Panc1 (cell line): ENCODE measurements at regions not wholly inside any gene's neighbourhood (a gene's known extent, or its start where the extent isn't known, plus 50 kb on each side); places are given as distances from the start of the nearest gene placed in this dataset.

Experiments used
- ATAC-seq: fragments of 200-7000 bp; cut with Tn5 transposase; 2 replicates; pipeline ENCODE4 v1.9.1; 2020; ENCODE audit warnings: mild to moderate bottlenecking, moderate library complexity
- BruUV-seq: library from RNA; stranded (reverse); fragments of 400-500 nt; replicated peaks from 2 replicates; lab custom pipeline; 2021; lab: Mats Ljungman, UMichigan
- CTCF ChIA-PET: fragments of 300-600 bp; sonication (Branson Sonifier 250); formaldehyde crosslinking; loops from one replicate; lab custom pipeline; 2022; ENCODE audit warnings: antibody characterized with exemption; lab: Charles Lee
- POLR2A ChIA-PET: fragments of 300-600 bp; sonication (Branson Sonifier 250); formaldehyde crosslinking; loops from one replicate; lab custom pipeline; 2022; ENCODE audit warnings: antibody characterized with exemption; lab: Charles Lee
- DNase-seq: peaks from one replicate; pipeline ENCODE4 v3.0.0-alpha.2; 2010; ENCODE audit warnings: low read depth, low spot score
- H3K27ac ChIP-seq: 2 replicates; pipeline ENCODE4 v1.5.1; 2011; ENCODE audit warnings: mild to moderate bottlenecking, low read length, inconsistent platforms
- H3K27me3 ChIP-seq: fragments of 200-500 bp; sonication (Bioruptor generic); 2 replicates; pipeline ENCODE4 v1.6.0; 2014; ENCODE audit warnings: low read length, inconsistent platforms; ENCODE audit not compliant: control insufficient read depth, insufficient read depth
- H3K36me3 ChIP-seq: fragments of 200-500 bp; sonication (Bioruptor generic); 2 replicates; pipeline ENCODE4 v1.5.1; 2014; ENCODE audit warnings: inconsistent platforms, mild to moderate bottlenecking, low read length, moderate library complexity; ENCODE audit not compliant: control insufficient read depth, insufficient read depth
- H3K4me1 ChIP-seq: 2 replicates; pipeline ENCODE4 v1.5.1; 2011; ENCODE audit warnings: inconsistent platforms, mild to moderate bottlenecking, low read length, moderate library complexity; ENCODE audit not compliant: control insufficient read depth, insufficient read depth
- H3K4me3 ChIP-seq, 2 experiments: 2 replicates each; pipeline ENCODE4 v1.5.1; 2011 to 2012; ENCODE audit warnings: low read depth in 2 of 2, low read length in 2 of 2, mild to moderate bottlenecking in 2 of 2, inconsistent platforms in 1 of 2, moderate library complexity in 1 of 2
- H3K9me3 ChIP-seq: fragments of 200-500 bp; sonication (Bioruptor generic); 2 replicates; pipeline ENCODE4 v1.5.1; 2014; ENCODE audit warnings: low read depth, mild to moderate bottlenecking, inconsistent platforms, low read length, moderate library complexity; ENCODE audit not compliant: control insufficient read depth, insufficient read depth
- POLR2AphosphoS5 ChIP-seq: IDR thresholded peaks from 2 replicates; pipeline ENCODE4 v1.6.1; 2012; ENCODE audit warnings: mild to moderate bottlenecking, low read depth, low read length, moderate library complexity
- SIN3A ChIP-seq: IDR thresholded peaks from 2 replicates; pipeline ENCODE4 v1.6.1; 2012; ENCODE audit warnings: low read depth, mild to moderate bottlenecking, low read length, moderate library complexity, borderline replicate concordance; ENCODE audit not compliant: insufficient read depth
- TCF7L2 ChIP-seq: IDR thresholded peaks from 2 replicates; pipeline ENCODE4 v1.6.1; 2011; ENCODE audit warnings: mild to moderate bottlenecking, low read depth, low read length, inconsistent platforms
- in situ Hi-C: cut with HindIII; loops from 2 replicates; pipeline ENCODE4 v1.10.0; 2016; ENCODE audit warnings: low sequenced_read_pairs, low pct_unique_long_range_greater_than_20kb
- intact Hi-C: fragments of 100-400 bp; cut with micrococcal nuclease; formaldehyde crosslinking; loops from one replicate; pipeline ENCODE4 v1.10.0; 2022; ENCODE audit not compliant: unreplicated experiment
- TF ChIP-seq, protein P1 (sequence below): fragments of 450-650 bp; IDR thresholded peaks from 2 replicates; pipeline ENCODE4 v1.5.1; 2017; ENCODE audit warnings: mild to moderate bottlenecking
- TF ChIP-seq, protein P2 (sequence below), 2 experiments: IDR thresholded peaks; 2 replicates each; pipeline ENCODE4 v1.6.1; 2011 to 2012; ENCODE audit warnings: low read depth in 2 of 2, control low read depth in 1 of 2, low read length in 1 of 2, mild to moderate bottlenecking in 1 of 2, moderate library complexity in 1 of 2; ENCODE audit not compliant: insufficient read depth in 1 of 2

DNA sequence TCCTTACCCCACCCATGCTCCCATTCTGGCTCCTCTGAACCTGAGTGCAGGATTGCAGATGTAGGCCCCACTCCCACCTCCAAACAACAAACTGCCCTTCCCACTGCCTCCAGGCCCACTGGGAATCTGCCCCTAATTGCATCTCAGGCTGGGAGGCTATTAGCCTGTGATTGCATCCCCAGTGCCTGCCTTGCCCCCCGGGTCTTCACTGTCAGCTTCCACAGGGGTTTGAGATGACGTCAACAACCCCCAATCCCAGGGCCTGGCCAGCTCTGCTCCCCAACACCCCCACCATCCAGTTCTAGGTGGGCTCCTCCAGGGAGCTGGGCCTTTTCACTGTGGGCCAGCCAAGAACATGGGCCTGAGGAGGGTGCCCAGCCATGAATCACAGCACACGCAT, 91.5 kb downstream of the PCDH1 start:
- POLR2A ChIA-PET, result no interaction called here
- in situ Hi-C loops (no loop called here), intact Hi-C loops (no loop called here)
- no TSS peak for BruUV-seq
- Histone ChIP-seq H3K9me3 (no peaks in the 10 kb centered on the region), H3K4me1 (no peaks in the 10 kb centered on the region), H3K36me3 (no peaks in the 10 kb centered on the region), H3K27me3 (no peaks in the 10 kb centered on the region), H3K4me3 (no peak overlapping the region), H3K27ac (no peak overlapping the region)
- no peak for TF ChIP-seq SIN3A
- TF ChIP-seq, protein P1, sequence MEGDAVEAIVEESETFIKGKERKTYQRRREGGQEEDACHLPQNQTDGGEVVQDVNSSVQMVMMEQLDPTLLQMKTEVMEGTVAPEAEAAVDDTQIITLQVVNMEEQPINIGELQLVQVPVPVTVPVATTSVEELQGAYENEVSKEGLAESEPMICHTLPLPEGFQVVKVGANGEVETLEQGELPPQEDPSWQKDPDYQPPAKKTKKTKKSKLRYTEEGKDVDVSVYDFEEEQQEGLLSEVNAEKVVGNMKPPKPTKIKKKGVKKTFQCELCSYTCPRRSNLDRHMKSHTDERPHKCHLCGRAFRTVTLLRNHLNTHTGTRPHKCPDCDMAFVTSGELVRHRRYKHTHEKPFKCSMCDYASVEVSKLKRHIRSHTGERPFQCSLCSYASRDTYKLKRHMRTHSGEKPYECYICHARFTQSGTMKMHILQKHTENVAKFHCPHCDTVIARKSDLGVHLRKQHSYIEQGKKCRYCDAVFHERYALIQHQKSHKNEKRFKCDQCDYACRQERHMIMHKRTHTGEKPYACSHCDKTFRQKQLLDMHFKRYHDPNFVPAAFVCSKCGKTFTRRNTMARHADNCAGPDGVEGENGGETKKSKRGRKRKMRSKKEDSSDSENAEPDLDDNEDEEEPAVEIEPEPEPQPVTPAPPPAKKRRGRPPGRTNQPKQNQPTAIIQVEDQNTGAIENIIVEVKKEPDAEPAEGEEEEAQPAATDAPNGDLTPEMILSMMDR, result no peak
- ATAC-seq, result no peak
- CTCF ChIA-PET, result no interaction called here
- DNase-seq, result no peak

DNA sequence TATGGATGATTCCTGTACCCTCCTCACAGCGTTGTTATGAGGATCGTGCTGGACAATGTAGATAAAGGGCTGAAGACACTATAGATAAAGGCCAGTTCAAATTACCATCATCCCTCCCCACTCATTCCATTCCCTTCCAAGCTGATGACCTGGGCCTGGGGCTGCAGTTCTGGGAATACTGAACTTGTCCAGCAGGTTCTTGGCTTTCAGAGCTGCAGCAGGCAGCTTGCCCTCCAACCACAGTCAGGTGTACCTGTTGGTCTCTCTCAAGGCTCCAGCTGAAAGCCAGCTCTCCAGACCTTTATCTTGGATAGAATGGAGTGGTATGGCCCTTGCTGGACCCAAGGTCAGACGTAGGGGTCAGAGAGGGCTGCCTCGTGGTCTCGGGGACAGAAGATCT, 92.5 kb downstream of the PCDH1 start:
- POLR2A ChIA-PET, result no interaction called here

More for the DNA sequence above, 92.5 kb downstream of the PCDH1 start:
- no peaks in the 10 kb centered on the region for H3K27me3 ChIP-seq
- H3K36me3 ChIP-seq, result no peaks in the 10 kb centered on the region
- no peak for ATAC-seq
- no peak for DNase-seq
- no peaks in the 10 kb centered on the region for H3K9me3 ChIP-seq
- no peak overlapping the region for H3K4me3 ChIP-seq
- no TSS peak for BruUV-seq
- no peak overlapping the region for H3K27ac ChIP-seq
- no peak for TF ChIP-seq SIN3A
- TF ChIP-seq, protein P1, result no peak
- no peak for TF ChIP-seq TCF7L2
- TF ChIP-seq, protein P2, sequence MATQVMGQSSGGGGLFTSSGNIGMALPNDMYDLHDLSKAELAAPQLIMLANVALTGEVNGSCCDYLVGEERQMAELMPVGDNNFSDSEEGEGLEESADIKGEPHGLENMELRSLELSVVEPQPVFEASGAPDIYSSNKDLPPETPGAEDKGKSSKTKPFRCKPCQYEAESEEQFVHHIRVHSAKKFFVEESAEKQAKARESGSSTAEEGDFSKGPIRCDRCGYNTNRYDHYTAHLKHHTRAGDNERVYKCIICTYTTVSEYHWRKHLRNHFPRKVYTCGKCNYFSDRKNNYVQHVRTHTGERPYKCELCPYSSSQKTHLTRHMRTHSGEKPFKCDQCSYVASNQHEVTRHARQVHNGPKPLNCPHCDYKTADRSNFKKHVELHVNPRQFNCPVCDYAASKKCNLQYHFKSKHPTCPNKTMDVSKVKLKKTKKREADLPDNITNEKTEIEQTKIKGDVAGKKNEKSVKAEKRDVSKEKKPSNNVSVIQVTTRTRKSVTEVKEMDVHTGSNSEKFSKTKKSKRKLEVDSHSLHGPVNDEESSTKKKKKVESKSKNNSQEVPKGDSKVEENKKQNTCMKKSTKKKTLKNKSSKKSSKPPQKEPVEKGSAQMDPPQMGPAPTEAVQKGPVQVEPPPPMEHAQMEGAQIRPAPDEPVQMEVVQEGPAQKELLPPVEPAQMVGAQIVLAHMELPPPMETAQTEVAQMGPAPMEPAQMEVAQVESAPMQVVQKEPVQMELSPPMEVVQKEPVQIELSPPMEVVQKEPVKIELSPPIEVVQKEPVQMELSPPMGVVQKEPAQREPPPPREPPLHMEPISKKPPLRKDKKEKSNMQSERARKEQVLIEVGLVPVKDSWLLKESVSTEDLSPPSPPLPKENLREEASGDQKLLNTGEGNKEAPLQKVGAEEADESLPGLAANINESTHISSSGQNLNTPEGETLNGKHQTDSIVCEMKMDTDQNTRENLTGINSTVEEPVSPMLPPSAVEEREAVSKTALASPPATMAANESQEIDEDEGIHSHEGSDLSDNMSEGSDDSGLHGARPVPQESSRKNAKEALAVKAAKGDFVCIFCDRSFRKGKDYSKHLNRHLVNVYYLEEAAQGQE (IDR thresholded peaks at IDR 0.05; ENCODE audit: insufficient read depth in 1 of 2, low read depth in 2 of 2, low read length in 1 of 2), result no peak
- no peak for TF ChIP-seq POLR2AphosphoS5
- H3K4me1 ChIP-seq, result no peaks in the 10 kb centered on the region
- intact Hi-C loops (no loop called here), in situ Hi-C loops (no loop called here)
- CTCF ChIA-PET, result no interaction called here
